PC-9 (cell line): ENCODE measurements at regions not wholly inside any gene's neighbourhood (a gene's known extent, or its start where the extent isn't known, plus 50 kb on each side); places are given as distances from the start of the nearest gene placed in this dataset.

ENCODE experiments used
- EZH2 ChIP-seq: fragments of 200-600 bp; sonication (generic); IDR thresholded peaks from 2 replicates; pipeline ENCODE4 v1.8.0; 2017; ENCODE audit warnings: antibody characterized with exemption, low read depth
- TF ChIP-seq, protein P1 (sequence below): fragments of 200-600 bp; sonication (generic); conservative IDR thresholded peaks from 2 replicates; pipeline ENCODE4 v1.6.1; 2017; ENCODE audit warnings: mixed run types, antibody characterized with exemption, mild to moderate bottlenecking, moderate library complexity

DNA sequence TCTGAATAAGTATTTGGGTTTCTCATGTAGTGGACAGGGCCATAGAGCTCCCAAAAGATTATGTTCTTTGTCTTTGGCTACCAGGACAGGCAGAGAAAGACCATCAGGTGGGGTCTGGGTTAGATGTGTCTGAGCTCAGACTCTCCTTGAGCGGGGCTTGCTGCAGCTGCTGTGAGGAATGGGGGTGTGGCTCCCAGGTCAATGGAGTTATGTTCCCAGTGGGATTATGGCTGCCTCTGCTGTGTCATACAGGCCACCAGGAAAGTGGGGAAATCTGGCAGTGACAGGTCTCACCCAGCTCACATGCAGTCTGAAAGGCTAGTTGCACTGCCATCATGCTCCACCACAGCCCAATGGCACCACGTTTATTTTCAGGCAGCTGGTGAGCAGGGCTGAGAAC lies 97.0 kb upstream of the FERD3L start:
- TF ChIP-seq EZH2, result no peak
- TF ChIP-seq, protein P1, sequence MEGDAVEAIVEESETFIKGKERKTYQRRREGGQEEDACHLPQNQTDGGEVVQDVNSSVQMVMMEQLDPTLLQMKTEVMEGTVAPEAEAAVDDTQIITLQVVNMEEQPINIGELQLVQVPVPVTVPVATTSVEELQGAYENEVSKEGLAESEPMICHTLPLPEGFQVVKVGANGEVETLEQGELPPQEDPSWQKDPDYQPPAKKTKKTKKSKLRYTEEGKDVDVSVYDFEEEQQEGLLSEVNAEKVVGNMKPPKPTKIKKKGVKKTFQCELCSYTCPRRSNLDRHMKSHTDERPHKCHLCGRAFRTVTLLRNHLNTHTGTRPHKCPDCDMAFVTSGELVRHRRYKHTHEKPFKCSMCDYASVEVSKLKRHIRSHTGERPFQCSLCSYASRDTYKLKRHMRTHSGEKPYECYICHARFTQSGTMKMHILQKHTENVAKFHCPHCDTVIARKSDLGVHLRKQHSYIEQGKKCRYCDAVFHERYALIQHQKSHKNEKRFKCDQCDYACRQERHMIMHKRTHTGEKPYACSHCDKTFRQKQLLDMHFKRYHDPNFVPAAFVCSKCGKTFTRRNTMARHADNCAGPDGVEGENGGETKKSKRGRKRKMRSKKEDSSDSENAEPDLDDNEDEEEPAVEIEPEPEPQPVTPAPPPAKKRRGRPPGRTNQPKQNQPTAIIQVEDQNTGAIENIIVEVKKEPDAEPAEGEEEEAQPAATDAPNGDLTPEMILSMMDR, result no peak
